ENCODE measurements at regions not wholly inside any gene's neighbourhood (a gene's known extent, or its start where the extent isn't known, plus 50 kb on each side); places are given as distances from the start of the nearest gene placed in this dataset.
A peak's percentile ranks its signal among the peaks of the same experiment; 100 is the strongest.

GRCh38 chr2:198324071-198324470 lies 519.7 kb downstream of the PLCL1 start:
- DNase-seq = no peak

DNA sequence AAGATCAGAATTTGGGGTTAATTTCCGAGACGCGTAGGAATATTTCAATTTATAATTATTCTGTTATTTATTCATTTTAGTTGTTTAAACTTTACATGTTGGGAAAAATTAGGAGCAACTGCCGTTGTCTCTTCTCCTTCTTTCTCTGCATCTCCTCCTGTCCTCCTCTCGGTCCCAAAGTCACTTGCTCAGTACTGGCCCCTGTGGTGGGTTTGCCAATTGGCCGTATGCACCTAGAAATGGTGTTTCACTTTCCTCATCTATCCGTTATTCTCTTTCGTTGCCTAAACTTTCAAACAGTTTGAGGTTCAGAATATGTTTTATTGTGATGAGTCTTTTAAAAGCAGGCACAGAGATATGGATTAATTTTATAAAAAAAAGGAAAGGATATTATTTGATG lies 517.9 kb downstream of the PLCL1 start:
- DNase-seq = no peak

DNA sequence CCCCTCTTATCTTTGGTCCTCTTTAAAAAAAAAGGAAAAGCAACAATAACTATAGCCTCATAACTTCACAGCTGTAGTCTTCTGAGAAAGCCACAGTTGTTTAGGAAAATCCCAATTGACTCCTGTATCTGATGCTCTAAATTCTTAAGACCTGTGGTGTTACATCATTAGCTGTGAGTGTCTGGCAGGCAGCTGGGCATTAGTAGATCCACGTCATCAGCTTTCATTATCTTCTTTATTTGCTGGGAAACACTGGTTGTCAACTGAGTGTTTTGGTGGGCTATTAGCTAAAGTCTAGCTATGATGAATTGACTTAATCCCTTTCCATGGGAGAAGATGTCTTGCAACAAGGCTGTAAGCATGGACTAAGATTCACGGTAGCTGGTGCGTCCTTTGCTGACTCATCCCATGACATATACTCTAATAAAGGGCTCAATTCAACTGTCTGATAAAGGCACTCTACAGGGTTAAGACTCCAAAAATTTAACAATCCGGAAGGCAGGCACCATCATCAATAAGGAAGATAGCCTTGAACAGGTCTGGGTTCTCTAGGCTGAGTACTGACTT lies 517.2 kb downstream of the PLCL1 start:
- no peak for DNase-seq

DNA sequence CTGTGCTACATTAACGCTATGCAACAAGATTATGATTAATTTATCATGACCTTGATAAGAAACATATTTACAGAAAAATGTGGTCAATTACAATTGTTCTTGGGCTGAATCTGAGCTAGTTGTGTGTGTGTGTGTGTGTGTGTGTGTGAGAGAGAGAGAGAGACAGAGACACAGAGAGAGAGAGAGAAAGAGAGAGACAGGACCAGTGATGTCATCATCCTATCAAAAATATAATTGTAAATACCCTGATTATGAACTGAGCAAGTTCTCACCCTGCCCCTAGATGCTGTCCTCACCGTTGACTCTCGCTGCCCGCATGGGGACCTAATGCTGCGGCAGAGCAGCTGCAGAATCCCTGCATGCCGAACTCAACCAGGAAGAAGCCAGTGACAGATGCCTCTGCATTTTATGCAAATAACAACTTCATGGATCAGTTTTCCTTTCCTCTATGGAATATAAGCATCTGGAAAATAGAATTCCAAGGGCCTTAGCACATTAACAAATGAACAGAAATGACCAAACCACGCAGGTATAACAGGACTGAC lies 512.5 kb downstream of the PLCL1 start:
- no peak for DNase-seq

- no peak for DNase-seq
These were observed 511.6 kb downstream of the PLCL1 start for GRCh38 chr2:198315791-198316630.

GRCh38 chr2:198314559-198315153 lies 510.3 kb downstream of the PLCL1 start:
- DNase-seq = peak; percentile 56 to 74

DNA sequence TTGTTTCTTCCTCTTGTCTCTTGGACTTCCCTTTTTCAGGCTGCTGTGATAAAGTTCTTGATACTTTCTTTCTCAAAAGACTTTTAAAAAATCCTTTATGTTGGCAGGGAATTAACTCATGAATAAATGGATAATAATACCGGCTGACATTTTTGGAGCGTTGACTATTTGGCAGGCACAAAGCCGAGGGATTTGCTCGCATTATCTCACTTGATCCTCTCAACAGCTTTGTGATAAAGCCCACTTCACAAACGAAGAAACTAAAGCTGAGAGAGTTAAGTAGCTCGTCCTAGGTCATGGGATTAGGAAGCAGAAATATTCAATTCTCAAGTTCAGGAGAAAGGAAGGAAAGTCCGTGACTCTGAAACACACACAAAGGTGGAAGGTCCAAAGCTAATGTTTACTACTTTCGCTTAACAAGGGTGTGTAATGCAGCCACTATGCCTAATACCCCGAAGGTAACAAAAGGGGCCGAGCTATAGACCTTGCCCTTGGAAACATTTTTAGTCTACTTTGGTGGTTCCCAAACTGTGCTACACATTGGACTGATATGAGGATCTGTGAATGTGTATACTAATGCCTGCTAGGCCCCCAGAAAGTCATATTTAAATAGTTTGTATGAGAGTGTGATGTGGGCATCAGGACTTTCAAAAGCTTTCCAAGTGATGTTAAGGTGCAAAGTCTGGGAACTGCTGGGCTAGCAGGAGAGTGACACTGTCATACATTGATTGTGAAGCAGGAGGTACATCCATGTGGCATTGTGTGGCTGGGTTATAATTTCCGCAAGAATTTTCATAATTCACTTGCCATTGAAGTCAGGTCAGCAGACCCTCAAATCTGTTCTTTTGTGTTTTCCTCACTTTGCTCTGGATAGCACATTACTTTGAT lies 508.4 kb downstream of the PLCL1 start:
- no peak for DNase-seq

DNA sequence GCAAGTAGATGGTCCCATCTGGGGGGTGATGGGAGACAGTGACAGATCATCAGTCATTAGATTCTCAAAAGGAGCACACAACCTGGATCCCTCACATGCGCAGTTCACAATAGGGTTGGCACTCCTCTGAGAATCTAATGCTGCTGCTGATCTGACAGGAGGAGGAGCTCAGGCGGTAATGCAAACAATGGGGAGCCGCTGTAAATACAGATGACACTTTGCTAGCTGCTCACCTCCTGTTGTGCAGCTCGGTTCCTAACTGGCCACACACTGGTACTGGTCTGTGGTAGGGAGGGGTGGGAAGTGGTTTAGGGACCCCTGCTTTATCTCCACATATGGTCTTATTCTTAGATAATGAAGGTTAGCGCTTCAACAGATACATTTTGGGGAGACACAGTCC lies 506.6 kb downstream of the PLCL1 start:
- peak in 1 of 2 experiments; percentile 23 for DNase-seq

DNA sequence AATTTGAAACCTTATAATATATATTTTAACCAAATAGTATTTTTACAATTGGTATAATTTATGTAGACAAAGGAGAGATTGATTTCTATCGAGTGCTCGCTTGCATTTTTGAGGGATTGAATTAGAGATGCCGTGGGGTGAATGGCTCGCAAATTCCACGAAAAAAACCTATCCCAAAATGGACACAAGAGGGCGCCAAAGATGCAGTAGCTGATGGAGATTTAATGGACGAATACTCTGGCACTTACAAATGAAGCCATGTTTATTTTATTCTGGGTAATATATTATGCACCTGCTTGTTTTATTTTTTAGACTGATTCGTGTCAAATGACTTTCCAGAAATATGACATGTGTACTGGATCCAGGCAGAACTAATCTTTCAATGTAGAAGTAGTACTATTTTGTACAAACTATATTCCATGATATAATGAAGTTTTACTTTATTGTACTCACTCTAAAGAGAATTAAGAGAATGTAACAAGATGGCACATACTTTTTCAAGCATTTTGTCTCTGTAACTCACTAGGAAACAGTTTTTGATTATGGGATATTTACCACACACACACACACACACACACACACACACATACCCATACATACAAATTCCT lies 505.4 kb downstream of the PLCL1 start:
- peak; percentile 62 to 67 for DNase-seq

- no peak for DNase-seq
These were observed 504.7 kb downstream of the PLCL1 start for GRCh38 chr2:198309081-198309480.

GRCh38 chr2:198308368-198308767 lies 504.0 kb downstream of the PLCL1 start:
- no peak for DNase-seq

DNA sequence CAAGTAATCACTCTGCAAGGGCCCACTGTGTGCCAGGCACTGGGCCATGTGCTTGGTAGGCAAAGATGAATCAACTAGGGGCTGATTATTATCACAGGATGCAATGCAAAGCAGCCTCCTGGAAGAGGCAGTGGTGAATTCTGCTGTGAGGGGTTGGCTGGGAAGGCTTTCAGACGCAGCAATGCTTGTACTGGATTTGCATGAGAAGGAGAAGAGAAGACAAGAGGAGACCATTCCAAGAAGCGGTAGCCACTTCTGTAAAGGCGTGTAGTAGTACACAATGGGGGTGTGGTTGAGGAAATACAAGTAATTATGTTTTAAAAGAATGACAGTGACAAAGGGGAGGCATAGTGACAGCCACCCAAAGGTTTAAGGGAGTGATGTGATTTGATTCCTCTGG lies 502.7 kb downstream of the PLCL1 start:
- no peak for DNase-seq

GRCh38 chr2:198304859-198305258 lies 500.5 kb downstream of the PLCL1 start:
- DNase-seq = no peak

GRCh38 chr2:198297350-198297749 lies 493.0 kb downstream of the PLCL1 start:
- DNase-seq = no peak

DNA sequence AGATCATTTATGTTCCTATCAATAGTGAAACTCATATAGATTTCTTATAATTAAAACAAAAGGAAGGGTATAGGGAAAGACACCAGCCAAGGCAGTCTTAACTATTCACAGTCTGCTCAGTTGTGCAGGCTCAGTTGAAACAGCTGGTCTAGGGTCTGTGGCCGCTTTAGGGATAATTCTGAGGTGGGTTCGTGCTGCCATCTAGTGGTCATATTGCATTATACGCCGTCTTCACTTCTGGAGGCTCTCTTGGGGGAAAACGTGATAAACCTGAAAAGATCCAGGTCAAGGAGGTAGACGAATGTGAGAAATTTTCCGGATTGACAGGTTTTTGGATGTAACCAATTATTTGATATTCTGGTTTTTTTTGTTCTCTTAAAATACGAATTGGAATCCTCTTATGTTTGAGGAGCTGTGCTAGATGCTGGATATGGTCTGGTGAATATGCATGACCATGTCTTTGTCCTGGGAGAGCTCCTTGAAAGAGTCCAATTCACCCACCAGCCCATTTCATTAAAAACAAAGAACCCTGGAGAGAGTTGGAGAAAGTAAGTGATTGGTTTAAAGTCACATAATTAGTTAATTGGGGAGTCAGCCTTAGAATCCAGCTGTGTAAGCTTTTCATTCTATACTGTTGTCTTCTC lies 492.4 kb downstream of the PLCL1 start:
- DNase-seq = peak; percentile 60 to 66

GRCh38 chr2:198293281-198293680 lies 488.9 kb downstream of the PLCL1 start:
- DNase-seq = no peak

DNA sequence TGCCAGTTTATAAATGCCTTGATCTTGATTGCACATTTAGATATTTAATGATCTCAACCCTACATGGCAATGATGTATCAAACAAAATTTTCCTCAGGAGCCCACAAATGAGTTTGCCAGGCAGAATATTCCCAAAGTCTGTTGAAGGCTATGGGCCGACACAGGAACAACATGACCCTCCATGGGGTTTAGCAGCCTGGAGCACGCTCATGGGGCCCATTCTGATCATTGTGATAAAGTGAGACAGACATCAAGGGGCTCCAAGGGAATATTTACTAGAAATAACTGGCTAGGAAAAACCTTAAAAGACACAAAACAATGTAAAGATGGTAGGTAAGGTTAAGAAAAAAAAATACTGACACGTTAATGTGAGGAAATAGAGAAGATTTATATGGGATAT lies 485.4 kb downstream of the PLCL1 start:
- DNase-seq = no peak

GRCh38 chr2:198287706-198288105 lies 483.3 kb downstream of the PLCL1 start:
- DNase-seq = no peak

GRCh38 chr2:198285216-198285615 lies 480.8 kb downstream of the PLCL1 start:
- DNase-seq = no peak

DNA sequence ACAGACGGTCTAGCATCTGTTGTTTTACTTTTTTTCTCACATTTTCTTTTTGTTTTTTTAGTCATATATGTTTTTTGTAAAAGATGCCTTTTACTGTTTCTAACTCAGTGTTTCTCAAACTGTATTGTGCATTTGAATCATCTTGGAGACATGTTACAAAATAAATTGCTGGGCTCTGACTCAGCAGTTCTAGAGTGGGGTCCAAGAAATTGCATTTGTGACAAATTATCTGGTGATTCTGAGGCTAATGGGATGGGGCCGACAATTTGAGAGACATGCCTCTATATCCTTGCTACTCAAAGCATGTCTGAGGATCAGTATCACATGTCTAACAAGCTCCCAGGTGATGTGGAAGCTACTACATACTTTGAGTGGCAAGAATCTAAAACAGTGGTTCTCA lies 478.8 kb downstream of the PLCL1 start:
- DNase-seq = no peak

- DNase-seq = no peak
These were observed 477.7 kb downstream of the PLCL1 start for GRCh38 chr2:198282061-198282460.

DNA sequence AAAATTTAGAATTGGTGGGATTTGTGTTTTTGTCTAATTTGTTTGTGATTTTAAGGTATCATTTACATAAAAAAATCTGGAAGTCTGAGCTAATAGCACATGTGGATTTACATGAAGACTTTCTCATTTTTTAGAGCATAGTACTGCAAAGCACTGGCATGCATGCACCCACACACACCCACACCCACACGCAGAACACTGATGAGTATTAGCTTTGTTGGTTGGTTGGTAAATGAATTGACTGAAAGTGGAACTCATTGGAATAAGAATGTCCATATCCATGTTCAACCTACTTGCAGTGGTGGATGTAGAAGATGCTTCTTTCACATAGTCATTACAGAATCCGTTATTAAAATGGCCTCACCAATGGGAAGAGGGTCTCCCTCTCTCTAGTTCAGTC lies 475.8 kb downstream of the PLCL1 start:
- DNase-seq = no peak
